ENCODE measurements at regions not wholly inside any gene's neighbourhood (a gene's known extent, or its start where the extent isn't known, plus 50 kb on each side); places are given as distances from the start of the nearest gene placed in this dataset.

- Histone ChIP-seq H3K36me3 (ENCODE audit: control insufficient read depth, insufficient read depth, low read length) (no peaks in the 10 kb centered on the region), H3K4me3 (ENCODE audit: low read length) (no peak overlapping the region), H3K27me3 (ENCODE audit: control insufficient read depth, insufficient read depth, low read length) (no peaks in the 10 kb centered on the region), H3K9me3 (ENCODE audit: control insufficient read depth, low read length) (no peaks in the 10 kb centered on the region), H3K9ac (ENCODE audit: low read length) (no peak overlapping the region), H3K4me1 (ENCODE audit: control insufficient read depth, insufficient read depth, low read length) (peaks cover 4% of the 10 kb centered on the region)
Observed at GRCh38 chr4:24229978-24230377, 340.1 kb upstream of the PPARGC1A start.

GRCh38 chr4:24228692-24229091, 338.8 kb upstream of the PPARGC1A start:
- Histone ChIP-seq H3K36me3 (ENCODE audit: control insufficient read depth, insufficient read depth, low read length) (no peaks in the 10 kb centered on the region), H3K9ac (ENCODE audit: low read length) (no peak overlapping the region), H3K4me1 (ENCODE audit: control insufficient read depth, insufficient read depth, low read length) (peaks cover 4% of the 10 kb centered on the region), H3K27me3 (ENCODE audit: control insufficient read depth, insufficient read depth, low read length) (no peaks in the 10 kb centered on the region), H3K9me3 (ENCODE audit: control insufficient read depth, low read length) (no peaks in the 10 kb centered on the region), H3K4me3 (ENCODE audit: low read length) (no peak overlapping the region)

DNA sequence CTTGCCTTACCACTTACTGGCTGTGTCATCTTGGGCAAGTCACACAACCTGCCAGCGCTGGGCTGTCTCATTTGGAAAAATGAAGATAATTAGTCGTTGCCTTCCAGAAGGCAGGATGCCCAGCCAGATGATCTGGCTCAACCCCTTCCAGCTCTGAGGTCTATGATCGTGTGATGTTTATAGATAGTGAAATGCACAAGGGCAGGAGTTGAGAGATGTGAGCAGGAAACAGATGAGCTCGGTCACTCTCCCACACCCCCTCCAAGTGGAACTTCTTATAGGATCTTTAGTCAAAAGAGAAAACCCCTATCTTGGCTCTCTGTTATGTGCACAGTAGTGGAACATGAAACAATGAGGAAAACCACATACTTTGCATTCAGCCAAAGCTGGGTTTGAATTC, 336.8 kb upstream of the PPARGC1A start:
- Histone ChIP-seq H3K4me3 (ENCODE audit: low read length) (no peak overlapping the region), H3K9me3 (ENCODE audit: control insufficient read depth, low read length) (no peaks in the 10 kb centered on the region), H3K9ac (ENCODE audit: low read length) (no peak overlapping the region), H3K36me3 (ENCODE audit: control insufficient read depth, insufficient read depth, low read length) (no peaks in the 10 kb centered on the region), H3K27me3 (ENCODE audit: control insufficient read depth, insufficient read depth, low read length) (no peaks in the 10 kb centered on the region), H3K4me1 (ENCODE audit: control insufficient read depth, insufficient read depth, low read length) (peaks cover 4% of the 10 kb centered on the region)

DNA sequence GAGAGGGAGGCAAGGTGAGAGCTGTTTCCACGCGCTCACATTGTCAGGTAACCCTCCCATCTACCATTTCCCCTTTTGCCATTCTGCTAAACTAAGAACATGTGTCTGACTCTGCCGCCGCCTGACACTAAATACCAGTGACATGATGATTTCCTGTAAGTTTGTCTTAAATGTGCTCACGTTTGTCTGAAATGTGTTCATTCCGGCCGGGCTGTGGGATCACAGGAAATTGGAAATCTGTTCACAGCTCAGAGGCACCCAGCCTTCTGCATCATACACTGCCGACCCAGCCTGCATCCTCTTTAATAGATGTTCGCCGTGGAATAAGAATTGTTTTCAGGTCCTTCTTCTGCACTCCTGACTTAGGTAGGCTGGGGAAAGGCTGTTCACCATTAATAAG, 336.2 kb upstream of the PPARGC1A start:
- Histone ChIP-seq H3K9ac (ENCODE audit: low read length) (no peak overlapping the region), H3K27me3 (ENCODE audit: control insufficient read depth, insufficient read depth, low read length) (no peaks in the 10 kb centered on the region), H3K4me1 (ENCODE audit: control insufficient read depth, insufficient read depth, low read length) (peaks cover 4% of the 10 kb centered on the region), H3K4me3 (ENCODE audit: low read length) (no peak overlapping the region), H3K9me3 (ENCODE audit: control insufficient read depth, low read length) (no peaks in the 10 kb centered on the region), H3K36me3 (ENCODE audit: control insufficient read depth, insufficient read depth, low read length) (no peaks in the 10 kb centered on the region)

DNA sequence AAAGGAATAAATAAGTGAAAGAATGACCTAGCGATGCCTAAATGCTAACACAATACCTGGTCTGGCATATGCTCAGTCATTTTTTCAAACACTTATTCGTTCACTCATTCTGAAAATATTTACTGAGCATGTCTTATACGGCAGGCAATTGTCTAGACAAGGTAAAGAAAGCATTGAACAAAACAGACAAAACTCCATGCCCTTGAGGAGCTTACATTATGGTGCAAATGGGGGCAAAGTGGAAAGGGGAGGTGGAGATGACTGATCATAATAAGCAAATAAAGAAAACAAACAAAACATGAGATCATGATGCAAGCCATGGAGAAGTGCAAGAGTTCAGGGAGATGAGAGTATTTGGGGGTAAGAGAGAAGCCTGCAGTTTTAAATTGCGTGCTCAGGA, 334.6 kb upstream of the PPARGC1A start:
- H3K9ac ChIP-seq (ENCODE audit: low read length), result no peak overlapping the region

DNA sequence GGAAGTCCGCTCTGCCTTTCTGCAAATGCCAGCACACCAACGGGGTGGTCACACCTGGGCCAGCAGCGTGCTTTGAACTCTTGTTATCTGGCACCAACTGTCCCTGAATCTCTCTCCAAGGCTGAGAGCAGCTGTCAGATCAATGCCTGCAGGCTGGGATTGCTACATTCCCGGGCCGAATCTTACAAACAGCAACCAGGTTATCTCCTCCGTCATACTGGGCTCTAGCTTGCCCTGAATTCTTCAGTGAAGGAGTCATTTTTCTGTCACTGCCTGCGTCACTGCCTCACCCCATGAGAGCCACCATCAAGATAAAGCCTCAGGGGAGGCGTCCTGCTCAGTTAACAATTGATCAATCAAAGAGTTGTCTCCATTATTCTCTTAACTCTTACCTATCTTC, 329.4 kb upstream of the PPARGC1A start:
- H3K4me3 ChIP-seq (ENCODE audit: low read length), result no peak overlapping the region
- no peaks in the 10 kb centered on the region for H3K4me1 ChIP-seq (ENCODE audit: control insufficient read depth, insufficient read depth, low read length)
- no peaks in the 10 kb centered on the region for H3K36me3 ChIP-seq (ENCODE audit: control insufficient read depth, insufficient read depth, low read length)
- no peaks in the 10 kb centered on the region for H3K9me3 ChIP-seq (ENCODE audit: control insufficient read depth, low read length)
- no peaks in the 10 kb centered on the region for H3K27me3 ChIP-seq (ENCODE audit: control insufficient read depth, insufficient read depth, low read length)
- H3K9ac ChIP-seq (ENCODE audit: low read length), result no peak overlapping the region

More for the DNA sequence above, 334.6 kb upstream of the PPARGC1A start:
- Histone ChIP-seq H3K4me1 (ENCODE audit: control insufficient read depth, insufficient read depth, low read length) (peaks cover 4% of the 10 kb centered on the region), H3K4me3 (ENCODE audit: low read length) (no peak overlapping the region), H3K27me3 (ENCODE audit: control insufficient read depth, insufficient read depth, low read length) (no peaks in the 10 kb centered on the region), H3K36me3 (ENCODE audit: control insufficient read depth, insufficient read depth, low read length) (no peaks in the 10 kb centered on the region), H3K9me3 (ENCODE audit: control insufficient read depth, low read length) (no peaks in the 10 kb centered on the region)

DNA sequence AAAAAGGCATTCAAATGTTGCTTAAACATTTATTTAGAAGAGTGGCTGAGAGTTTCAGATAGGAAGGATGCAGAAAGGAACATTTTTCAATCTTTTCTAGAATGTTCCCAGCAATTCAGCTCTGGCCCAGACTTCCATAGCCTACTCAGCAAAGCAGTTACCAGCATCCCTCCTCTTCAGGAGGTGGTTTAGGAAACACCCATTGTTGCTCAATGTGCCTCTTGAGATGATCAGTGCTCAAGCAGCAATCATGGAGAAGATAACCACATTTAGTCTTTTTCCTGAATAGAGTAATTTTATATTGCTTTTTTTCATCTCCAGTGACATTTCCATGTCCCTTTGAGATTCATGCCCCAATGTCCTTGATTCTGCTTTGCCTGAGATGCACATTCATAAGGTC, 328.7 kb upstream of the PPARGC1A start:
- Histone ChIP-seq H3K27me3 (ENCODE audit: control insufficient read depth, insufficient read depth, low read length) (no peaks in the 10 kb centered on the region), H3K4me3 (ENCODE audit: low read length) (no peak overlapping the region), H3K36me3 (ENCODE audit: control insufficient read depth, insufficient read depth, low read length) (no peaks in the 10 kb centered on the region), H3K9ac (ENCODE audit: low read length) (no peak overlapping the region), H3K9me3 (ENCODE audit: control insufficient read depth, low read length) (no peaks in the 10 kb centered on the region), H3K4me1 (ENCODE audit: control insufficient read depth, insufficient read depth, low read length) (no peaks in the 10 kb centered on the region)

DNA sequence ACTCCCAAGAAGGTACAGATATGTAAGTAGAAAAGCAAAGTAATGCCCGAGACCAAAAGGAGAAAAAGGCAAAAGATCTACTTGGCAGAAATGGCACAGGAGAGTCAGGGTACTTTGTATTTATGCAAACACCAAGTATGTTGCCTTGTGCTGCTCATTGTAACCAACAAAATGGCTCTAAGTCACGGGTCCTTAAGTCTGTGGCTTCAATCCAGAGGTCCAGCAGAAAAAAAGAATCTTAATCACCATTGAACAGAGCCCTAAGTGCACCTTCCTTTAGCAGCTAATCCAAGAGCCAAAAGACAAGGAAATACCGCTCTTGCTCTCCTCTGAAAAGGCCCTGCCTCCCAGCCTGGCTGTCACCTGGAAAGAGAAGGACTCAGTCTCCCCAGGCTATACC, 324.9 kb upstream of the PPARGC1A start:
- Histone ChIP-seq H3K9ac (ENCODE audit: low read length) (no peak overlapping the region), H3K4me3 (ENCODE audit: low read length) (no peak overlapping the region), H3K4me1 (ENCODE audit: control insufficient read depth, insufficient read depth, low read length) (no peaks in the 10 kb centered on the region), H3K36me3 (ENCODE audit: control insufficient read depth, insufficient read depth, low read length) (no peaks in the 10 kb centered on the region), H3K9me3 (ENCODE audit: control insufficient read depth, low read length) (no peaks in the 10 kb centered on the region), H3K27me3 (ENCODE audit: control insufficient read depth, insufficient read depth, low read length) (no peaks in the 10 kb centered on the region)

DNA sequence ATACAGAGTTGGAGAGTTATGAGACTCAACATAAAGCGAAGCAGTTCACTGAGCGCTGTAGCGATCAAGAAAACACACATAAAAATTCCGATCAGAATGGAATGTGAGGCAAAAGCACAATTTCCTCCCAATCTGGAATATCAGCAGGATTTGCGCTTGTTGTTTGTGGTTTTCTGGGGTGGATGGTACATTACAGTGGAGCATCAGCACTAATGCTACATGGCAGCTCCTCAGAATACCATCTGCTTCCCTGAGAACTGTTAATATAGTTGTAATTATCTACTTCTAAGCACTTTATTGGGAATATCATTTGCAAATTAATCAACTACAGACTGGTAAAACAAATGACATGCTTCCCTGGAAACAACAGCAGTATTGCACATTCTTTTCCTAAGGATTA, 324.1 kb upstream of the PPARGC1A start:
- H3K27me3 ChIP-seq (ENCODE audit: control insufficient read depth, insufficient read depth, low read length), result no peaks in the 10 kb centered on the region
- no peaks in the 10 kb centered on the region for H3K9me3 ChIP-seq (ENCODE audit: control insufficient read depth, low read length)
- no peaks in the 10 kb centered on the region for H3K4me1 ChIP-seq (ENCODE audit: control insufficient read depth, insufficient read depth, low read length)
- H3K9ac ChIP-seq (ENCODE audit: low read length), result no peak overlapping the region
- no peaks in the 10 kb centered on the region for H3K36me3 ChIP-seq (ENCODE audit: control insufficient read depth, insufficient read depth, low read length)
- H3K4me3 ChIP-seq (ENCODE audit: low read length), result no peak overlapping the region

DNA sequence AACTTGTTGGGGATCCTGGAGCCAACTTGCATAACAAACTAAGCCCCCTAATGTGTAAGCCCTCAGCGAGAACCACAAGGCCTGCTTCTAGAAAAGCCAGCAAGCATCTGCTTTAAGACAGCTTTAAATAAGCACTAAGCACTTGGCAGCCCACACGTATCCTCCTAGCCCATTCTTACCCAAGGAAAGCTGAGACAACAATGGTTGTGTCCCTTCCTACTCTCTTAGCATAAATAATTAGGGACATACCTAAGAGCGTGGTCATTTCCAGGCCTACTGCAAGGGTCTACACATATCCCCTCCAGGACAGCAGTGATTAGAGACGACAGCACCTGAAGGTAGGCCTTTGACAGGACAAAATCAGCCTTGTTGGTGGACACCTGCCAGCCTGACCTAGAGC, 322.8 kb upstream of the PPARGC1A start:
- Histone ChIP-seq H3K27me3 (ENCODE audit: control insufficient read depth, insufficient read depth, low read length) (no peaks in the 10 kb centered on the region), H3K9ac (ENCODE audit: low read length) (no peak overlapping the region), H3K36me3 (ENCODE audit: control insufficient read depth, insufficient read depth, low read length) (no peaks in the 10 kb centered on the region), H3K4me3 (ENCODE audit: low read length) (no peak overlapping the region), H3K4me1 (ENCODE audit: control insufficient read depth, insufficient read depth, low read length) (no peaks in the 10 kb centered on the region), H3K9me3 (ENCODE audit: control insufficient read depth, low read length) (no peaks in the 10 kb centered on the region)

DNA sequence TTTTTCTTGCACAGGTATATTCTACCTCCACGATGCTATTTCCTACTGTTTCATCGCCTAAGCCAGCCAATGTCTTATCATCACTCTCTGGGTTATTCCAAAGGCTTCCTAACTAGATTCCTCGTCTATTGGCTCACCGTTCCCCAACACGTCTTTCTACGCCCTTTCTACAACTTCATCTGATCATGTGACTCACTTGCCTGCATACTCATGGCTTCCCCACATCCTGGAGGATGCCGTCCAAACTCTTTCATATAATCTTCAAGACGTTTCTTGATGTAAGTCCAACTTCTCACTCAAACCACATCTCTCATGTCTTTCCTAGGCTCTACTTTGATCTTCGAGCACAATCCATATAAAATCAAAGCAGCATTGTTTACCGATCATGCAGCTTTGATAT, 322.0 kb upstream of the PPARGC1A start:
- Histone ChIP-seq H3K27me3 (ENCODE audit: control insufficient read depth, insufficient read depth, low read length) (no peaks in the 10 kb centered on the region), H3K9ac (ENCODE audit: low read length) (no peak overlapping the region), H3K4me3 (ENCODE audit: low read length) (no peak overlapping the region), H3K9me3 (ENCODE audit: control insufficient read depth, low read length) (no peaks in the 10 kb centered on the region), H3K36me3 (ENCODE audit: control insufficient read depth, insufficient read depth, low read length) (no peaks in the 10 kb centered on the region), H3K4me1 (ENCODE audit: control insufficient read depth, insufficient read depth, low read length) (no peaks in the 10 kb centered on the region)

DNA sequence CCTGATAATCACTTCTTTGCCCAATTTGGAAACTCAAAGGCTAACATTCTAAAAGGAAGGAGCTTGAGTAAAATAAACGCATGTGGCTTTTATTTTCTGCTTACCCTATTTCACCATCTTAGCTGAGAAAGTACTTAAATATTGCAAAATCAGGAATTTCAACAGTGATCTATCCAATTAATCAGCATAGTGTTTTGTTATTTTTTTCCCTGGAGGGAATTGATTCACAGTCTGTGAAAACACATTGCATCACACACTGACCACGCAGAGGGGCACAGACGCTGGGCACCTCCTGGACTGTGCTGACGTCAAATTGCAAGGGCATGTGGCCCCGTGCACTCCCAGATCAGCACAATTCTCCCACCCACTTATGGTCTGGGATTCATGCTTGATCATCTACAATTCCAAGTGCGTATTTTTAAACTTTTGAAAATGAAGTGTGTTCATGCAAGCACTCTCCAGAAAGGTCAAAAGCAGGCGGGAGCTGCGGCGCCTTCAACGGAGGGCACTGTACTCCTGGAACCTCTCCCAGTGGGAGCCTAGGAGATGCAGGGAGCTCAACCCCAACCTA, 320.6 kb upstream of the PPARGC1A start:
- no peaks in the 10 kb centered on the region for H3K9me3 ChIP-seq (ENCODE audit: control insufficient read depth, low read length)

GRCh38 chr4:24209906-24210305, 320.1 kb upstream of the PPARGC1A start:
- Histone ChIP-seq H3K4me1 (ENCODE audit: control insufficient read depth, insufficient read depth, low read length) (no peaks in the 10 kb centered on the region), H3K4me3 (ENCODE audit: low read length) (no peak overlapping the region), H3K27me3 (ENCODE audit: control insufficient read depth, insufficient read depth, low read length) (no peaks in the 10 kb centered on the region), H3K9ac (ENCODE audit: low read length) (no peak overlapping the region), H3K36me3 (ENCODE audit: control insufficient read depth, insufficient read depth, low read length) (no peaks in the 10 kb centered on the region), H3K9me3 (ENCODE audit: control insufficient read depth, low read length) (no peaks in the 10 kb centered on the region)

More for the DNA sequence above, 320.6 kb upstream of the PPARGC1A start:
- Histone ChIP-seq H3K27me3 (ENCODE audit: control insufficient read depth, insufficient read depth, low read length) (no peaks in the 10 kb centered on the region), H3K9ac (ENCODE audit: low read length) (no peak overlapping the region), H3K4me1 (ENCODE audit: control insufficient read depth, insufficient read depth, low read length) (no peaks in the 10 kb centered on the region), H3K36me3 (ENCODE audit: control insufficient read depth, insufficient read depth, low read length) (no peaks in the 10 kb centered on the region), H3K4me3 (ENCODE audit: low read length) (no peak overlapping the region)

Data from mucosa of stomach (tissue), 1 donor.